Head of caudate nucleus (tissue), 42 donors: ENCODE measurements at regions not wholly inside any gene's neighbourhood (a gene's known extent, or its start where the extent isn't known, plus 50 kb on each side); places are given as distances from the start of the nearest gene placed in this dataset.
"Not testable (repeated sequence)": the region's sequence is repeated elsewhere in the genome, so short reads cannot be mapped to it uniquely, and the experiment has no call there.

Experiments
- DNase-seq, 42 donors: peaks; one replicate each; pipeline versions ENCODE4 v3.0.0 to v3.0.0-alpha.2; 2020 to 2021; ENCODE audit warnings: mixed read lengths in 7 of 42
- intact Hi-C: fragments of 100-400 bp; cut with DNase I; formaldehyde crosslinking; loops from one replicate; pipeline ENCODE4 v1.15.0; 2022

DNA sequence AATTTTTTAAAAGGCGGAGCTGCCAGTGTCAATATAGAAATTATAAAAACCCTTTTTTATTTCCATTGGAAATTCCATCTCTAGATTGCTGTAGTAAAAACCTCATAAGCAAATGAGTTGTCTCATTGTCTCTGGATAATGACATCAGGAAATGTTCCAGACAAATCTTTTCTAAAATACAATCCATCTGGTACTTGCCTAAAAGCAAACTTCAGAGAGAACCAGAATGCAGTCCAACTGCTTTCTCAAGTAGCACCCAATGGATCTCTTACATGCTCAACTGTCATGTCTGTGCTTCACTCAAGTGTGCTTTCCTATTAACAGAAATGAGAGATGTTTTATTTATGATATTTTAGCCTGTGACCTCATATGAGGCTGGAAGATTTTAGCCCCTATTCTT, 399.6 kb upstream of the NDST3 start:
- intact Hi-C loops, result no loop called here
- no peak for DNase-seq

GRCh38 chr4:117637347-117637746, 396.9 kb upstream of the NDST3 start:
- intact Hi-C loops, result no loop called here
- no peak for DNase-seq

DNA sequence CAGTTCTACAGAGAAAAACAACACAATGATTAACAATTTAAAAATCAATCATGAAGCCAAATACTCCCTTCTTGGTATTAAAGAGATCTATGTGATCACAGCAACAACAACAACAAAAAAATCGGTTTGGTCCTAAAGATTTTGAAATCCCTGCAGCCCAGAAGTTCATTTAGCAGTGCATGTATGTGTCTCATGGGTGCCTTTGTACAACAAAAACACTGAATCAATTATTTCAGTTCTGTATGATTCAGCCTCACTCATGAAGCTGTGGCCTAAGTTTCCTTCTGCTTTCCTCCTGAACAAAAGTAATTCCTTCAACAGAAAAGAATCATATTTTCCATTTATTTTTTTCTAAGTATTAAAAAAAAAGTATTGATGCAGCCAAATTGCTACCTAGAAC, 393.4 kb upstream of the NDST3 start:
- DNase-seq, result no peak
- intact Hi-C loops, result no loop called here

DNA sequence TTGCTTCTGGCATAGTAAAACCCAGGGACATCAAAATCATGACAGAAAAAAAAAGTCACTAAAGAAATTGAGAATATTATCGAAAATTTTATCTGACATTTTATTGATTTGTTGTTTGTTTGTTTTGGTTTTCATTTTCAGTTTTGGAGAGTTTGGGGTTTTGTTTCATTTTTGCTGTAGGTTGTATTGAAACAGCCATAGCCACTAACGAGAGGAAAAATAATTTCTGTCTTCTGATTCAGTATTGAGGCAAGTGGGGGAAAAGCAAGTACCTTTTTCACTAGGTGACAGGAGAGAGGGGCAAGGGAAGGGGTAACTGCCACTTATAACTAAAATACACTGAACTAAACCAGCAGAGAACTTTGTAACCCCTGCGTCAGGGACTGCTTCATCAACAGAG, 392.8 kb upstream of the NDST3 start:
- intact Hi-C loops, result no loop called here
- DNase-seq, result no peak

DNA sequence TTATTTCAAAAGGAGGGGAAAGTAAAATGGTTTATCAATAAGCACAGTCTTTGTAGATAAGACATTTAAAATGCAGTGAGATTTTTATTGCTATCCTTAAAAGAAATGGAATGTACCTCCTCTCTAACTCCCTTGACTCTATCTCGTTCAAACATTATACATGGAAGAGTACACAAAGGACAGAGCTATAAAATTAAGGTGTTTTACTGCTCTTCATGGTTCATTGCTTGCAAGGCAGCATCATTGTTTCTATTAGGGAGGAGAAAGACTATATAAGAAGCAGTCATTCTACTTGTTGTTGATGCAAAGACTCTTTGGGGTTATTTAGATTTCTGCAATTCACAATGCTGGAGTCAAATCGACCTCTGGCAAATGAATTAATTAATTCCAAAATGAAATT, 380.2 kb upstream of the NDST3 start:
- no peak for DNase-seq
- intact Hi-C loops, result no loop called here

- DNase-seq, result no peak
- intact Hi-C loops, result no loop called here
Observed at GRCh38 chr4:117660668-117661067, 373.6 kb upstream of the NDST3 start.

DNA sequence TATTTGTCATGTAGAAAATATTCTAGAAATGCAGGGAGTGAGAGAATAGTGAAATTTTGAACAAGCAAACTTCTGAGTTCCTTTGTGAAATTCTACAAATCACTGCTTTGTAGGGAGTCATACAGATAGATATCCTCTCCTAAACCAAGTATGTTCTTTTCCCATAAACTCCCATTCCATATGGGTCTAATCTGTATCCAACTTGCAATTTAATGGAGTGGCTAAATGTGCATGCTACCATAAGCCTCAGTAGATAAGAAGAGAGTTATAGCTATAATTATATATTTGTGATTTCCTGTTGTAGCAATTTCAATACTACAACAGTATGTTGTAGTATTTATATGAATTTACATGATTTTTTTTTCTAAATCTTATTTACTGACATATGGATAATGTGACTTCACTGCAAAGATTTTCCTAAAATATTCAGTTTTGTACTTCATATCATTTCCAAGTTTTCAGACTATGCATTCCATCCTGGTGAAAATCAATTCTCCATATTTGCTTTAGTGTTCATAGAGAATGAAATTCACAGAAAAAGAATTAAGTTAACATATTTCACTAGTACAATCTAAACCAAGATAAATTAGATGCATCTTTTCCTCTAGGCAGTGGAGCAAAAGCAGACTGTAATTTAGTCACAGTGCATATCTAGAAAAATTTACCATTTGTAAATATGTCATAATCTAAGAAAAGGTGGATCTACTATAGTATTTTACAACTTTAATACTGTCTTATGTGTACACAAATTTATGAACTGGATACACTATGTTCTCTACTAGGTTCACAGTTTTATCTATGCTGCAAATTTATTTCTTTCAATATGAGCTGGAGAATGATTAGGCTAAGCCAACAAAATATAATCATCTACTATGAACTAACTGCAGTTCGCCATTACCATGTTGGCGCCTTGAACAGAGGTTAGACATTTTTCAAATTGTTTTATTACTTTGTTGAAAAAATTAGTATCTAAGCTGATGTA, 372.9 kb upstream of the NDST3 start:
- intact Hi-C loops, result no loop called here

GRCh38 chr4:117664706-117665444, 369.4 kb upstream of the NDST3 start:
- intact Hi-C loops, result no loop called here
- DNase-seq, result no peak

More for the DNA sequence above, 372.9 kb upstream of the NDST3 start:
- no peak for DNase-seq

- no peak for DNase-seq
- intact Hi-C loops, result no loop called here
Observed at GRCh38 chr4:117676153-117676552, 358.1 kb upstream of the NDST3 start.

DNA sequence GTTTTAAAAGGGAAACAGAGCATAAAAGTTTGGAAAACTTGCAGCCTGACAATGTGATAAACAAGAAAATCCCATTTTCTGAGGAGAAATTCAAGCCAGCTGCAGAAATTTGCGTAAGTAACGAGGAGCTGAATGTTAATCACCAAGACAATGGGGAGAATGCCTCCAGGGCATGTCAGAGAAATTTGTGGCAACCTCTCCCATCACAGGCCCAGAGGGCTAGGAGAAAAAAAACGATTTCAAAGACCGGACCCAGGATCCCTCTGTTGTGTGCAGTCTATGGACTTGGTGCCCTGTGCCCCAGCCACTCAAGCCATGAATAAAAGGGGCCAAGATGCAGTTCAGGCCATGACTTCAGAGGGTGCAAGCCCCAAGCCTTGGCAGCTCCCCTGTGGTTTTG, 355.4 kb upstream of the NDST3 start:
- DNase-seq, result no peak
- intact Hi-C loops, result no loop called here

GRCh38 chr4:117691572-117692351, 342.5 kb upstream of the NDST3 start:
- intact Hi-C loops, result no loop called here
- no peak for DNase-seq

DNA sequence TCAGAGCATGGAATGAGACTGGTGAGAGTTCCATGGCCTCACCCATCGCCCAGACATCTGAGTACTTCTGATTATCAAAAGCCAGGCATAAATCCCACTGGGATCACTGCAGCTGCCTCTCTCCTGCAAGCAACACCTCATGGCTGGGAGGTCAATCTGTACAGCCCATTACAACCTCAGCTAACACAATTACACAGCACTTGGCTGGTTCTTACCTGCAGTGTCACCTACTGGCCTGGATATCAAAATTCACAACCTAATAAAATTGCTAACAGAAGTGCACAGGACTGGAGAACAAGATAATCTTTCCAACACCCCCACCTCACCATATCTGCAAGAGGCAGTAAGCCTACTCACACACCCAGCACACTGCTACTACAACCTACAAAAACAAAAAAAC, 341.7 kb upstream of the NDST3 start:
- intact Hi-C loops, result no loop called here
- no peak for DNase-seq

DNA sequence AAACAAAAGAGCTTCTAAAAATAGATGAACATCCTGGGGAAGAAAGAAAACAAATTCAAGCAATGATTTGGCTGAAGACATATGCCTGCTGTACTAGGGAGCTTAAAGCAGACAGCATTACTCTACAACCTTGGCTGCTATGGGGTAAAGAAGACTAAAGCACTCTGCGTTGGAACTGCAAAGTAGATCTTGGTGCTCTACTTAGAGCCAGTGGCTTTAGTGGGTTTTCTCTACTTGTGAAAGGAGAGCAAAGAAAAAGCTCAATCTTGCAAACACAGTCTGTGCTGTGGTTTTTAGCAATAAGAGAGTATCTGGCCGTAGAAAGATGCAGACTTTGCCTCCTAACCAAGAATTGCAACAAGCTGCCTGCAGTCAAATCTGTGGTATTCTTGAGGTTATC, 334.7 kb upstream of the NDST3 start:
- intact Hi-C loops, result no loop called here
- no peak for DNase-seq

DNA sequence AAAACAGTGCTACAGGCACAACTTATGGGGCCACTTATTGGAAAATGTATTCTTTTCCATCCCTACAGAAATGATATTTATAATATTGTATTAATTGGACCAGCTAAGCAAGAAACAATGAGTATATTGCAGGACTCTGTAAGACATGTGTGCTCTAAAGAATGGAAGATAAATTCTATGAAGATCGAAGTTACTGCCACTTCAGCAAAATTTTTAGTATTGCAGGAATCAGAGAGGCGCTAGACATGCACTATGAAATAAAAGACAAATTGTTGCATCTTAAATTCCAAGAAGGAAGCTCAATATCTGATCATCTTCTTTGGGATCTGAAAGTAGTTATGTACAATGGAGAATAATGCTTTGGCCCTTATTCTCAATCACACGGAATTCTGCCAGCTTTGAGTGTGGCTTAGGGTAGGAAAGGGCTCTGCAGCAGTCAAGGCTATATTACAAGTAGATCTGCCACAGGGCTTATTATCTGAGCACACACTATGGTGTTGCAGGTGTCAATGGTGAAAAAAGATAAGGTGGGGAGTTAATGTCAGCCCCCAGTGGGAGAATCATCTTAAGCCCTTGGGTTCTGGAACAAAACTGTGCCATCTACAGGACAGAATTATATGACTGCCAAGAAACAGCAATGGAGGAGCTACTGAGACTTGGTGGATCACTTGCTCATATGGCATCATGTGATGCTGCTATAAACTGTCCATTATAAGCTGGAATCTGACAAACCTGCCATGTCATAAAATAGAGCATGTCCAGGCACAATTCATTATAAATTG, 334.0 kb upstream of the NDST3 start:
- intact Hi-C loops, result no loop called here
- no peak for DNase-seq

- intact Hi-C loops, result no loop called here
- no peak for DNase-seq
Observed at GRCh38 chr4:117702353-117702752, 331.9 kb upstream of the NDST3 start.

- intact Hi-C loops, result no loop called here
- DNase-seq, result no peak
Observed at GRCh38 chr4:117704721-117705120, 329.6 kb upstream of the NDST3 start.

- DNase-seq, result no peak
- intact Hi-C loops, result no loop called here
Observed at GRCh38 chr4:117740736-117741135, 293.6 kb upstream of the NDST3 start.

DNA sequence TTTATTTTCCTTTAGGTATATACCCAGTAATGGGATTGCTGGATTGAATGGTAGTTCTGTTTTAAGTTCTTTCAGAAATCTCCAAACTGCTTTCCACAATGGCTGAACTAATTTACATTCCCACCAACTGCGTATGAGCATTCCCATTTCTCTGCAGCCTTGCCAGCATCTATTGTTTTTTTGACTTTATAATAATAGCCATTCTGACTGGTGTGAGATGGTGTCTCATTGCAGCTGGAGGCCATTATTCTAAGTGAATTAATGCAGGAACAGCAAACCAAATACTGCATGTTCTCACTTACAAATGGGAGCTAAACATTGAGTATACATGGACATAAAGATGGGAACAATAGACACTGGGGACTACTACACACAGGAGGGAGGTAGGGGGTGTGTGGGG, 288.9 kb upstream of the NDST3 start:
- intact Hi-C loops, result not testable (repeated sequence)

GRCh38 chr4:117755438-117755837, 278.8 kb upstream of the NDST3 start:
- DNase-seq, result no peak
- intact Hi-C loops, result no loop called here

More for the DNA sequence above, 288.9 kb upstream of the NDST3 start:
- DNase-seq, result not testable (repeated sequence)
